GM12878 (cell line): ENCODE measurements at regions not wholly inside any gene's neighbourhood (a gene's known extent, or its start where the extent isn't known, plus 50 kb on each side); places are given as distances from the start of the nearest gene placed in this dataset.
"Not testable (repeated sequence)": the region's sequence is repeated elsewhere in the genome, so short reads cannot be mapped to it uniquely, and the experiment has no call there.

ENCODE experiments used
- ATAC-seq: fragments of 200-7000 bp; cut with Tn5 transposase; 3 replicates; pipeline ENCODE4 v1.9.1; 2020; ENCODE audit warnings: mild to moderate bottlenecking, moderate library complexity
- BruUV-seq: library from RNA; stranded (reverse); fragments of 400-500 nt; replicated peaks from 2 replicates; lab custom pipeline; 2021; lab: Mats Ljungman, UMichigan
- CTCF ChIA-PET: fragments of 300-600 bp; sonication (Branson Sonifier 250); formaldehyde crosslinking; extraction: SDS; loops from one replicate; lab custom pipeline; 2021; ENCODE audit warnings: inconsistent platforms; lab: Yijun Ruan, JAX
- POLR2A ChIA-PET: fragments of 350-600 bp; formaldehyde crosslinking; extraction: SDS; loops from one replicate; lab custom pipeline; 2021; ENCODE audit warnings: inconsistent platforms; lab: Charles Lee
- RAD21 ChIA-PET: fragments of 300-600 bp; sonication (Branson Sonifier 250); formaldehyde crosslinking; loops from one replicate; lab custom pipeline; 2023; ENCODE audit warnings: antibody characterized with exemption; ENCODE audit not compliant: unreplicated experiment; lab: Charles Lee
- SMC1A ChIA-PET: fragments of 300-600 bp; sonication (Branson Sonifier 250); formaldehyde crosslinking; loops from one replicate; lab custom pipeline; 2023; ENCODE audit not compliant: unreplicated experiment, uncharacterized antibody; lab: Charles Lee
- DNase-seq: peaks from one replicate; pipeline ENCODE4 v3.0.0-alpha.2; 2011; ENCODE audit warnings: low read depth, low spot score
- FAIRE-seq: peaks from 3 replicates; lab custom pipeline; 2011; peaks lifted over from hg19 to GRCh38; lab: Jason Lieb, UNC
- H2AFZ ChIP-seq: 2 replicates; pipeline ENCODE4 v1.6.0; 2011; ENCODE audit warnings: low read depth, low read length, control low read depth; ENCODE audit not compliant: control insufficient read depth
- H3K27ac ChIP-seq: 2 replicates; pipeline ENCODE4 v1.5.1; 2011; ENCODE audit warnings: control low read depth; ENCODE audit not compliant: control insufficient read depth, insufficient read depth
- H3K27me3 ChIP-seq, 2 experiments: replicated peaks in 1 of 2; 2 replicates each; pipeline versions ENCODE4 v1.6.0 to v1.6.1; 2011; ENCODE audit warnings: low read length in 1 of 2; ENCODE audit not compliant: control insufficient read depth in 2 of 2, insufficient read depth in 2 of 2
- H3K36me3 ChIP-seq, 2 experiments: 2 replicates each; pipeline ENCODE4 v1.5.1; 2011; ENCODE audit warnings: low read length in 1 of 2; ENCODE audit not compliant: control insufficient read depth in 2 of 2, insufficient read depth in 2 of 2
- H3K4me1 ChIP-seq: 2 replicates; pipeline ENCODE4 v1.6.1; 2011; ENCODE audit warnings: mild to moderate bottlenecking, low read length, moderate library complexity, mixed read lengths; ENCODE audit not compliant: control insufficient read depth, insufficient read depth
- H3K4me2 ChIP-seq: 2 replicates; pipeline ENCODE4 v1.6.0; 2011; ENCODE audit warnings: control low read depth; ENCODE audit not compliant: control insufficient read depth, insufficient read depth
- H3K4me3 ChIP-seq: fragments of 200-600 bp; sonication (generic); 2 replicates; pipeline ENCODE4 v1.5.1; 2016
- H3K79me2 ChIP-seq: 2 replicates; pipeline ENCODE4 v1.6.0; 2011; ENCODE audit warnings: low read length; ENCODE audit not compliant: control insufficient read depth, insufficient read depth
- H3K9ac ChIP-seq: 2 replicates; pipeline ENCODE4 v1.8.0; 2011; ENCODE audit warnings: low read length, control low read depth, mixed read lengths; ENCODE audit not compliant: control insufficient read depth, insufficient read depth
- H3K9me3 ChIP-seq: replicated peaks from 3 replicates; pipeline ENCODE4 v1.5.1; 2011; ENCODE audit warnings: mild to moderate bottlenecking, low read length; ENCODE audit not compliant: control insufficient read depth, insufficient read depth
- H4K20me1 ChIP-seq: 2 replicates; pipeline ENCODE4 v1.6.0; 2011; ENCODE audit not compliant: control insufficient read depth, insufficient read depth
- ASH2L ChIP-seq: fragments of 300-600, 200-600 bp; sonication (generic); IDR thresholded peaks from 2 replicates; pipeline ENCODE4 v1.6.1; 2017; ENCODE audit warnings: low read depth, mild to moderate bottlenecking, borderline replicate concordance
- BRCA1 ChIP-seq: IDR thresholded peaks from 2 replicates; pipeline ENCODE4 v1.6.1; 2011; ENCODE audit warnings: low read depth, low read length, improper control_type of control experiment
- MAX ChIP-seq: IDR thresholded peaks from 2 replicates; pipeline ENCODE4 v1.6.1; 2012; ENCODE audit warnings: low read depth, low read length, improper control_type of control experiment
- PKNOX1 ChIP-seq: fragments of 450-650 bp; IDR thresholded peaks from 2 replicates; pipeline ENCODE4 v1.6.1; 2016; ENCODE audit warnings: mild to moderate bottlenecking
- STAT3 ChIP-seq: IDR thresholded peaks from 2 replicates; pipeline ENCODE4 v1.6.1; 2011; ENCODE audit warnings: low read depth, low read length, improper control_type of control experiment
- WGBS: methylation state at CpG from one replicate; pipeline ENCODE4 v1.1.6; 2016; ENCODE audit warnings: low lambda C conversion rate; ENCODE audit not compliant: insufficient replicate concordance, insufficient coverage; ENCODE audit errors: missing lambda C conversion rate; 5-methylcytosine and 5-hydroxymethylcytosine counted together
- in situ Hi-C: fragments of 300-500 bp; cut with MboI; formaldehyde crosslinking; loops from 9 replicates; pipeline ENCODE4 v1.14.3; 2018; ENCODE audit warnings: mixed read lengths
- intact Hi-C: fragments of 100-400 bp; cut with micrococcal nuclease; formaldehyde crosslinking; loops from one replicate; pipeline ENCODE4 v1.14.2; 2022; ENCODE audit not compliant: unreplicated experiment
- TF ChIP-seq, protein P1 (sequence below): IDR thresholded peaks from 2 replicates; pipeline ENCODE4 v1.6.1; 2012; ENCODE audit warnings: low read length, inconsistent platforms

DNA sequence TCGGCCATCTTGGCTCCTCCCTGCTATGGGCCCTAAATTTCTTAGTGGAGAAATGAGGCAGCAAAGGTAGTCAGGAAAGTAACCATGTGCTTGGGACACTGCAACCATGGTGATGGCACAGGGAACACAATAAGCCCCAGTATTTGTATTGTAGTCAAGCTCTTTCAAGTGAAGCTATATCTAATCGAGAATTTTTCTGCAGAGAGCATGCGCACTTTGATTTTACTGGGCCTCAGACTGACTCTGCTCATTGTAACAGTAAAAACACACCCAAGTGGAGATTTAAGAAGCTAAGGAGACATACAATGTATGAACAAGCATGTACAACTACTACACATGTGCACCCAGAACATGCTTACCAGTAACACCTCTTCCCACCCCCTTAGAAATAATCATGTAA lies 67.3 kb upstream of the TMEM229A start:
- no peak for DNase-seq
- Histone ChIP-seq H3K9ac (no peak overlapping the region), H3K9me3 (no peaks in the 10 kb centered on the region), H3K27me3 (no peaks in the 10 kb centered on the region), H3K27ac (no peak overlapping the region), H2AFZ (no peak overlapping the region), H4K20me1 (no peaks in the 10 kb centered on the region), H3K4me1 (no peaks in the 10 kb centered on the region), H3K36me3 (no peaks in the 10 kb centered on the region), H3K4me3 (no peak overlapping the region), H3K79me2 (no peaks in the 10 kb centered on the region), H3K4me2 (no peak overlapping the region)
- ChIA-PET SMC1A (interaction anchor here (0.6 to 3.1 kb wide), 7 partner anchors 21 to 755 kb away, joined by 3 to 15 read pairs (median 3); no protein-coding TSS in a partner anchor), RAD21 (interaction anchor here (0.7 to 2.6 kb wide), 5 partner anchors 12 to 685 kb away, joined by 3 to 18 read pairs (median 3); partner anchors contain the start of gene IQUB), POLR2A (no interaction called here), CTCF (interaction anchor here (1.0 to 3.0 kb wide), 9 partner anchors 9 to 755 kb away, joined by 3 to 18 read pairs (median 5); no protein-coding TSS in a partner anchor)
- no TSS peak for BruUV-seq
- in situ Hi-C loops: no loop called here
- TF ChIP-seq ASH2L (no peak), BRCA1 (no peak), MAX (no peak), STAT3 (no peak), PKNOX1 (no peak)
- TF ChIP-seq, protein P1, sequence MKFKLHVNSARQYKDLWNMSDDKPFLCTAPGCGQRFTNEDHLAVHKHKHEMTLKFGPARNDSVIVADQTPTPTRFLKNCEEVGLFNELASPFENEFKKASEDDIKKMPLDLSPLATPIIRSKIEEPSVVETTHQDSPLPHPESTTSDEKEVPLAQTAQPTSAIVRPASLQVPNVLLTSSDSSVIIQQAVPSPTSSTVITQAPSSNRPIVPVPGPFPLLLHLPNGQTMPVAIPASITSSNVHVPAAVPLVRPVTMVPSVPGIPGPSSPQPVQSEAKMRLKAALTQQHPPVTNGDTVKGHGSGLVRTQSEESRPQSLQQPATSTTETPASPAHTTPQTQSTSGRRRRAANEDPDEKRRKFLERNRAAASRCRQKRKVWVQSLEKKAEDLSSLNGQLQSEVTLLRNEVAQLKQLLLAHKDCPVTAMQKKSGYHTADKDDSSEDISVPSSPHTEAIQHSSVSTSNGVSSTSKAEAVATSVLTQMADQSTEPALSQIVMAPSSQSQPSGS: no peak
- ATAC-seq: no peak
- intact Hi-C loops: loop anchor here (2.0 kb wide), 2 partner anchors 685 to 757 kb away; no protein-coding TSS in a partner anchor
- FAIRE-seq: no peak
- WGBS: 38% methylated on average over 3 of the region's 3 CpGs

- H3K9me3 ChIP-seq, H3K9ac ChIP-seq, H2AFZ ChIP-seq, POLR2A ChIA-PET, H4K20me1 ChIP-seq, H3K4me3 ChIP-seq, H3K4me1 ChIP-seq, DNase-seq, BruUV-seq, ATAC-seq, H3K27ac ChIP-seq, H3K27me3 ChIP-seq, H3K36me3 ChIP-seq, FAIRE-seq, H3K4me2 ChIP-seq, in situ Hi-C loops, intact Hi-C loops, H3K79me2 ChIP-seq: not testable (repeated sequence)
- 53% methylated on average over 10 of the region's 10 CpGs for WGBS
- RAD21 ChIA-PET: interaction anchor here (2.6 kb wide), 1 partner anchor 685 kb away, joined by 18 read pairs; no protein-coding TSS in a partner anchor
- CTCF ChIA-PET: interaction anchor here (1.0 to 3.0 kb wide), 4 partner anchors 12 to 755 kb away, joined by 3 to 18 read pairs (median 6); no protein-coding TSS in a partner anchor
- SMC1A ChIA-PET: interaction anchor here (1.0 to 3.1 kb wide), 2 partner anchors 22 to 685 kb away, joined by 3 to 15 read pairs; no protein-coding TSS in a partner anchor
Observed at GRCh38 chr7:124099585-124099984, 66.7 kb upstream of the TMEM229A start.
